ENCODE measurements at regions not wholly inside any gene's neighbourhood (a gene's known extent, or its start where the extent isn't known, plus 50 kb on each side); places are given as distances from the start of the nearest gene placed in this dataset.
A peak's percentile ranks its signal among the peaks of the same experiment; 100 is the strongest.

- no peak for DNase-seq (ENCODE audit: low spot score)
Observed at GRCh38 chr5:121741156-121741555, 110.5 kb upstream of the FTMT start.

- DNase-seq (ENCODE audit: low spot score), result peak; percentile 13
Observed at GRCh38 chr5:121744577-121744976, 107.1 kb upstream of the FTMT start.

GRCh38 chr5:121745407-121745806, 106.3 kb upstream of the FTMT start:
- no peak for DNase-seq (ENCODE audit: low spot score)

- no peak for DNase-seq (ENCODE audit: low spot score)
Observed at GRCh38 chr5:121746763-121747162, 104.9 kb upstream of the FTMT start.

- DNase-seq (ENCODE audit: low spot score), result peak; percentile 10
Observed at GRCh38 chr5:121748686-121749085, 103.0 kb upstream of the FTMT start.

GRCh38 chr5:121752149-121752548, 99.5 kb upstream of the FTMT start:
- DNase-seq (ENCODE audit: low spot score), result no peak

- DNase-seq (ENCODE audit: low spot score), result no peak
Observed at GRCh38 chr5:121755266-121755665, 96.4 kb upstream of the FTMT start.

GRCh38 chr5:121757753-121758152, 93.9 kb upstream of the FTMT start:
- no peak for DNase-seq (ENCODE audit: low spot score)

GRCh38 chr5:121758615-121759014, 93.1 kb upstream of the FTMT start:
- no peak for DNase-seq (ENCODE audit: low spot score)

- DNase-seq (ENCODE audit: low spot score), result no peak
Observed at GRCh38 chr5:121762426-121762825, 89.3 kb upstream of the FTMT start.

- no peak for DNase-seq (ENCODE audit: low spot score)
Observed at GRCh38 chr5:121763665-121764064, 88.0 kb upstream of the FTMT start.

- no peak for DNase-seq (ENCODE audit: low spot score)
Observed at GRCh38 chr5:121780406-121780805, 71.3 kb upstream of the FTMT start.

- DNase-seq (ENCODE audit: low spot score), result no peak
Observed at GRCh38 chr5:121783700-121784099, 68.0 kb upstream of the FTMT start.

- DNase-seq (ENCODE audit: low spot score), result no peak
Observed at GRCh38 chr5:121793791-121794190, 57.9 kb upstream of the FTMT start.

- no peak for DNase-seq (ENCODE audit: low spot score)
Observed at GRCh38 chr5:121795511-121795910, 56.2 kb upstream of the FTMT start.

- no peak for DNase-seq (ENCODE audit: low spot score)
Observed at GRCh38 chr5:121797681-121798518, 53.8 kb upstream of the FTMT start.

Data from Ammon's horn (tissue), 1 donor.